Stimulated activated CD8-positive, alpha-beta memory T cell treated with anti-CD3 and anti-CD28 coated beads, Interleukin-15, amount 100 ng/mL, for 1 hour (primary cell): ENCODE measurements at regions not wholly inside any gene's neighbourhood (a gene's known extent, or its start where the extent isn't known, plus 50 kb on each side); places are given as distances from the start of the nearest gene placed in this dataset.
"Not testable (repeated sequence)": the region's sequence is repeated elsewhere in the genome, so short reads cannot be mapped to it uniquely, and the experiment has no call there.

Source experiments
- DNase-seq: peaks from one replicate; pipeline ENCODE4 v3.0.0-alpha.2; 2020; ENCODE audit warnings: low read depth

DNA sequence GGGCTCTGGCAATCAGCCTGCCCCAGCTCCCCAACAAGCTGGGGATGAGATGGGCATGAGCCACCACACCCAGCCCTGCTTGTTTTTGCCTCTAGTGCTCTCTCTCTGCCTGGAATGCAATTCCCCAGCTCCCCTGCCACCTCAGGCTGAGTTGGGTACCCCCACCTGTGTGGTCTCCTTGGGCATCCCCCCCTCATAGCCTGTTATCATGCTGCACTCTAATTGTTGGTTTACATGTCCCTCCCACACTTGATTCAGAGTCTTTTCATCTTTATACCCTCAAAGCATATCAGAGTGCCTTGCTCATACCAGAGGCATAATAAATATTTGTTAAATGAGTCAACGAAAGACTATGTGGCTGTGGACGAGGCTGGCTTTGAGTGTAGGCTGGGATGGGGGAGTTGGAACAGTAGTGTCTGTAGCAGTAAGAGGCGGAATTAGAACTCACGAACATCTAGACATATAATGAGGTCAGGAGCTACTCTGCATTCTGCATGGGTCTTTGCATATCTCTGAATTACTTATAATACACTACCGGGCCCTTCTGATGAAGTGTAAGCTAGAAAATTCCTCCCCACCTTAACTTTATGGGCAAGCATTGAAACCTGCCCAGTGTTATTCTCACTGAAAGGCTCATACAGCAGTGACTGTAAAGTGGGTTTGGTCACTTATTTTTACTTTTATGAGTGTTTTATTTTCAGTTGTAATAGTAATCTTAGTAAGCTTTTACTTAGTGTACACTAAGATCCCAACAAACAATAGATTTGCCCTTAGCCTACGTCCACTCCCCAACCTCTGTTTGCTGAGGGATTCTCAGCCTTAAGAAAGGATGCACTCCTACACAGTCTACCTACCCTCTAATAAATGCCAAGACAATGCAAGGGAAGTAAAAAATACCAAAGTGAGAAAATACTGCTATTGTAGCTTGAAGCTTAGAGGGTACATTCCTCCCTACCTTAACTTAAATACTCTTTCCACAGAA, 58.7 kb downstream of the EDN1 start:
- DNase-seq, result no peak

DNA sequence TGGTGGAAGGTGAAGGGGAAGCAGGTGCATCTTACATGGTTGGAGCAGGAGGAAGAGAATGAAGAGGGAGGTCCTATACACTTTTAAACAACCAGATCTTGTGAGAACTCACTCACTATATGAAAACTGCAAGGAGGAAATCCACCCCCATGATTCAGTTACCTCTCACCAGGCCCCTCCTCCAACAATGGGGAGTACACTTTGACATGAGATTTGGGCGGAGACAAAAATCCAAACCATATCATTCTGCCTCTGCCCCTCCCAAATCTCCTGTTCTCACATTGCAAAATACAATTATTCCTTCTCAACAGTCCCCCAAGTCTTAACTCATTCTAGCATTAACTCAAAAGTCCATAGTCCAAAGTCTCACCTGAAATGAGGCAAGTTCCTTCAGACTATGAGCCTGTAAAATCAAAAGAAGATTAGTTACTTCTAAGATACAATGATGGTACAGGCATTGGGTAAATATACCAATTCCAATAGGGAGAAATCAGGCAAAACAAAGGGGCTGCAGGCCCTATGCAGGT, 60.5 kb downstream of the EDN1 start:
- no peak for DNase-seq

DNA sequence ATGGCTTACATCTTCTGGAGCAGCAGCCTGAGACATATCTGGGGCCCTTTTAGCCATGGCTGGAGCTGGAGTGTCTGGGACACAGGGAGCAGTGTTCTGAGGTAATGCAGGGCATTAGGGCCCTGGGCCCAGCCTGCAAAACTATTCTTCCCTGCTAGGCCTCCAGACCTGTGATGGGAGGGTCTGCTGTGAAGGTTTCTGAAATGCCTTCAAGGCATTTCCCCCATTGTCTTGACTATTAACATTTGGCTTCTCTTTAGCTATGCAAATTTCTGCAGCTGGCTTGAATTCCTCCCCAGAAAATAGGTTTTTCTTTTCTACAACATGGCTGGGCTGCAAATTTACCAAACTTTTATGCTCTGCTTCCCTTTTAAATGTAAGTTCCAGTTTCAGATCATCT, 61.5 kb downstream of the EDN1 start:
- no peak for DNase-seq

- DNase-seq, result no peak
These were observed 63.6 kb downstream of the EDN1 start for GRCh38 chr6:12353731-12354130.

DNA sequence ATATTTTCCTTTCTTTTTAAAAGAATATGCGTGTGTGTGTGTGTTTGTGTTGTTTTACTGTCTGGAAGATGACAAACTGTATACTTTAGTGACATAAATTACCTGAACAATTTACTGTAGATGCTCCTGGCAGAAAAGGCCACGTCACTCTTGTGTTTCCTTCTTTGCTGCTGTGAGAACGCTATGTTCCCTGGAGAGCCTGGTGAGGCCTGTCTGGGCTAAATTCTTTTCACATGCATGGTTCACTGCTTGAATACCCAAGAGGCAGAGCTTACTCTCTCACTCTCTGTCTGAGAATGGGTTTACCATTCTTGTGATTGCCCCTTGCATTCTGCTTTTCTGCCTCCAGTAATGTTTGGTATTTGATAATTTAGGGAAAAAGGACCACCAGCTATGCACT, 64.3 kb downstream of the EDN1 start:
- DNase-seq, result no peak

DNA sequence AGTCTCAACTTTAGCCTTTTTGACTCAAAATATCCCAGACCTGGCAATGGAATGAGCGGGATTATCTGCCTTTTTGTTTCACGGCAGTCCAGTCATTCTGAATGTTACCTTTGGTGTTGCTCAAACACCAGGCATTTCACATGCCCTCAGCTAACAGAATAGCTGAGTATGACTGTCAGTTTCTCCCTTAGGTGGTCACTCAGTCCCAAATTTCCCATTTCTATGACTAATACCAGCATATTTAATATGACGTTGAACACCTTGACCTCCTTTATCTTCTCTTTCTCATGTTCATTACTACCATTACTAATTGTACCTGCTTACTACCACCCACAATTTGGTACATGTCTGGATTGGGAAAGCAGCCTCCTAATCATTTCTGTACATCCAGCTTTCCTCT, 65.2 kb downstream of the EDN1 start:
- no peak for DNase-seq

DNA sequence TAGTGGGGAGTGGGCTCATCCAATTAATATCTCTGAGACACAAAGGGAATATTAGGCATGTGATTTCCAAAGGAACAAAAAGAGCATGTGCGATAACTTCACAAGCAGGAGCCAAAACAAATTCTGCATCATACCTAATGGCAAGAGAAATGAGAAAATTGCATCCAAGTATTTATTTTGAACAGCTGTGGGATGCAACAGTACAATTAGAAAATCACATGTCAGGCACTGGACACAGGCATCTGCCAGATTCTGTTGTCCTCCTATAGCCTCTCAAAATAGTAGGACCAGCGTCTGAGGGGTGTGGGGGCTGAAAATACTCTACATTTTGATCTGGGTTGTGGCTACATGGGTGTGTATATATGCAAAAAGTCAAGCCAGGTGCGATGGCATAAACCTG, 66.3 kb downstream of the EDN1 start:
- no peak for DNase-seq

- DNase-seq, result no peak
These were observed 67.1 kb downstream of the EDN1 start for GRCh38 chr6:12356983-12357972.

GRCh38 chr6:12359036-12359435, 68.9 kb downstream of the EDN1 start:
- DNase-seq, result no peak

- DNase-seq, result no peak
These were observed 71.0 kb downstream of the EDN1 start for GRCh38 chr6:12361042-12361765.

GRCh38 chr6:12363277-12363650, 73.1 kb downstream of the EDN1 start:
- DNase-seq, result not testable (repeated sequence)

DNA sequence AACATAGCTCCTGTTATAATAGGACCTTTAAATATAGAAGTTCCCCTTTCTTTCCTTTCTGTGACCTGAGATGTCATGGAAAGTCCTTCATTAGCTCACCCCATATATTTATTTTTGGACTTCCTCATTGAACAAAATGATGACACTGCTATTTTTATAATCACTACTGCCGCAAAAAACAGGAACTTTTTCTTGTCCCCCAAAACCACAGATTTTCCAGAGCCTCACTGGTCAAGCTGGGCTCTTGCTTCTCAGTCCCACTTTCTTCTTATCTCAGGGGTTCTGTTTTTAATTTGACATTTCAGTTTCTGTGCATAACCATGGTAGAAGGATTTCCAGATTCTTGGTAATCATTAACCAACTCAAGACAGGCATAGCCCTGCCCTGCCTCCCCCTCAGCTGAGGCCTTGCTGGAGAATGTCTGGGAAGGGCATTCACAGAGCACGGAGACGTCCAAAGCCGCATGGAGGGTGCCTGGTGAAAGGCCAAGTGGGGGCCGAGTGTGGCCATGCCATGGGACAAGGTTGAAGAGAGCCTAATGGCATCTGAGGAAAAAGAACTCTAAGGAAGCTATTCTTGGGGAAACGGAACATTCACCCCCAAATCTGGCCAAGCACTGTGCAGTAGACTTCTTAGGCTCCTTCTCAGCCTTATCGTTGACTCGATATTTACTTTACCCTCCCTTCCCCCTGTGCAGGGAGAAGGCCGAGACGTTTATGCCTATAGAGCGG, 73.7 kb downstream of the EDN1 start:
- no peak for DNase-seq

- DNase-seq, result no peak
These were observed 74.5 kb downstream of the EDN1 start for GRCh38 chr6:12364621-12365020.

GRCh38 chr6:12366731-12367130, 76.6 kb downstream of the EDN1 start:
- DNase-seq, result no peak

GRCh38 chr6:12367412-12367811, 77.3 kb downstream of the EDN1 start:
- no peak for DNase-seq

- no peak for DNase-seq
These were observed 79.2 kb downstream of the EDN1 start for GRCh38 chr6:12369355-12369754.

DNA sequence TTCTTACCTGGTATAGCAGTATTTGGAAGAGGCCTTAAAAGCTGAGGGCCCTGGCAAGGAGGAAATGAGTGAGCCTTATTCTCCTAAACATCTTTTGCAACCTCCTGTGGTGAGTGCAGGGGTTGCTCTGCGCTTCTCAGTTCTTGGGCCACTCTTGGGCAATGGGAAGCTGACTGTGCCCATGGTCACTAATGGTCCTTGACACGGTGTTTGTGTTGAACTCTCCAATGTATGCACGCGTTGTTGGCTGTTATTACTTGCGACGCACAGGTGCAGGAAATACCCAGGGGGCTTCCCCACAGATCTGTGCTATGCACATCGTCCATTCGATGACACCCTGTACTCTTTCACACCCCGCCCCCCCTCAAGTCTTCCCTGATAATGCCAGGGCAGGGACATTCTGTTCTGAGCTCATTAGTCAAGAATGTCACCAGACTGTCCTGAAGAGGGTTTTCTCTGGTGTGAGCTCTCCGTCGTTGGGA, 79.7 kb downstream of the EDN1 start:
- no peak for DNase-seq

DNA sequence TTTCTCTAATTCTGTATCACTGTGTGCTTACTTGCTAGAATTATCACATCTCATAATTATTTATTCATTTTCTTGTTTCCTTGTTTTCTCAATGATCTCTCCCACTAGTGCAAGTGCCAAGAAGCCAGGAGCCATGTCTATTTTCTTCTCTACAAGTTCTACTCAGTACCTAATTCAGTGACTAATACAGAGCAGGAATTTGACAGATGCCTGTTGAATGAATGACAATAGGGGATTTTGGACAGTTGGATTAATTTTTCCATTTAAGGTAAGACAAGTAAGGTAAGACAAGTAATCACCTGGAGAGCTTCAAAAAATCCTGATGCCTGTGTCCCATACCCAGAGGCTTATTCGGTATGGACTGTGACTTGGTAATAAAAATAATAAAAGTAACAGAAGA, 81.0 kb downstream of the EDN1 start:
- no peak for DNase-seq

- no peak for DNase-seq
These were observed 81.5 kb downstream of the EDN1 start for GRCh38 chr6:12371641-12372146.

- no peak for DNase-seq
These were observed 89.0 kb downstream of the EDN1 start for GRCh38 chr6:12379181-12379580.

- DNase-seq, result no peak
These were observed 91.4 kb downstream of the EDN1 start for GRCh38 chr6:12381587-12381986.
